Lower lobe of right lung (tissue), 2 donors: ENCODE measurements at regions not wholly inside any gene's neighbourhood (a gene's known extent, or its start where the extent isn't known, plus 50 kb on each side); places are given as distances from the start of the nearest gene placed in this dataset.

Experiments used
- ATAC-seq, 2 donors: fragments of 200-7000 bp; cut with Tn5 transposase; one replicate each; pipeline ENCODE4 v1.9.1; 2020 to 2022; ENCODE audit warnings: mild to moderate bottlenecking in 2 of 2, moderate library complexity in 2 of 2
- DNase-seq: peaks from one replicate; pipeline ENCODE4 v3.0.0-alpha.2; 2020
- H3K27ac ChIP-seq: fragments of 200-600 bp; one replicate; pipeline ENCODE4 v1.8.0; 2022
- H3K27me3 ChIP-seq: fragments of 200-600 bp; one replicate; pipeline ENCODE4 v1.8.0; 2022; ENCODE audit warnings: low read depth
- H3K36me3 ChIP-seq: fragments of 200-600 bp; one replicate; pipeline ENCODE4 v1.8.0; 2022; ENCODE audit warnings: mild to moderate bottlenecking
- H3K4me1 ChIP-seq: fragments of 200-600 bp; one replicate; pipeline ENCODE4 v1.8.0; 2022
- H3K4me3 ChIP-seq: fragments of 200-600 bp; one replicate; pipeline ENCODE4 v1.8.0; 2022; ENCODE audit warnings: mild to moderate bottlenecking
- H3K9me3 ChIP-seq: fragments of 200-600 bp; one replicate; pipeline ENCODE4 v1.8.0; 2022
- intact Hi-C: fragments of 100-400 bp; cut with DNase I; formaldehyde crosslinking; loops from one replicate; pipeline ENCODE4 v1.11.0; 2022
- TF ChIP-seq, protein P1 (sequence below): fragments of 200-600 bp; IDR thresholded peaks from one replicate; pipeline ENCODE4 v1.8.0; 2022; ENCODE audit warnings: antibody characterized with exemption, mild to moderate bottlenecking
- donor health status: DM: no; HTN: yes; CAD: no; lungs with severe emphysema.

DNA sequence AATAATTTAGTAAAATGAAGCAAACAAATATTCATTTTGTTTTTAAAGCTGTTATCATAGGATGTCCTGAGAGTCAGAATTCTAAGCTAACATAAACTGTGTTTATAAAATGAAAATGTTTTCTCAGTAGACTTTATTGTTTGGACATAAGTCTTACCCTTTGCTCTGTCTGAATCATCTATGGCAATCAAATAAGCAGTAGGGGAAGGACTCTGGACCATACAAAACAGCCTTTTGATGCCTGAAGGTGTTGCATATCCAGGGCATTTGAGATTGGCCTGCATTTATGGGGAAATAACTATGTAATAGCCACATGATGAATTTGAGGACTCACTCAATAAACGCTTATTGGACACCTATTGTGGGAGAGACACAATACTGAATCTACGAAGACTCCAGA, 123.0 kb upstream of the ATP5MC3 start:
- Histone ChIP-seq H3K27ac (no peak overlapping the region), H3K4me1 (no peaks in the 10 kb centered on the region), H3K9me3 (no peaks in the 10 kb centered on the region), H3K27me3 (no peaks in the 10 kb centered on the region), H3K4me3 (no peak overlapping the region), H3K36me3 (no peaks in the 10 kb centered on the region)
- ATAC-seq, result no peak
- intact Hi-C loops, result no loop called here
- TF ChIP-seq, protein P1, sequence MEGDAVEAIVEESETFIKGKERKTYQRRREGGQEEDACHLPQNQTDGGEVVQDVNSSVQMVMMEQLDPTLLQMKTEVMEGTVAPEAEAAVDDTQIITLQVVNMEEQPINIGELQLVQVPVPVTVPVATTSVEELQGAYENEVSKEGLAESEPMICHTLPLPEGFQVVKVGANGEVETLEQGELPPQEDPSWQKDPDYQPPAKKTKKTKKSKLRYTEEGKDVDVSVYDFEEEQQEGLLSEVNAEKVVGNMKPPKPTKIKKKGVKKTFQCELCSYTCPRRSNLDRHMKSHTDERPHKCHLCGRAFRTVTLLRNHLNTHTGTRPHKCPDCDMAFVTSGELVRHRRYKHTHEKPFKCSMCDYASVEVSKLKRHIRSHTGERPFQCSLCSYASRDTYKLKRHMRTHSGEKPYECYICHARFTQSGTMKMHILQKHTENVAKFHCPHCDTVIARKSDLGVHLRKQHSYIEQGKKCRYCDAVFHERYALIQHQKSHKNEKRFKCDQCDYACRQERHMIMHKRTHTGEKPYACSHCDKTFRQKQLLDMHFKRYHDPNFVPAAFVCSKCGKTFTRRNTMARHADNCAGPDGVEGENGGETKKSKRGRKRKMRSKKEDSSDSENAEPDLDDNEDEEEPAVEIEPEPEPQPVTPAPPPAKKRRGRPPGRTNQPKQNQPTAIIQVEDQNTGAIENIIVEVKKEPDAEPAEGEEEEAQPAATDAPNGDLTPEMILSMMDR, result no peak
- no peak for DNase-seq

DNA sequence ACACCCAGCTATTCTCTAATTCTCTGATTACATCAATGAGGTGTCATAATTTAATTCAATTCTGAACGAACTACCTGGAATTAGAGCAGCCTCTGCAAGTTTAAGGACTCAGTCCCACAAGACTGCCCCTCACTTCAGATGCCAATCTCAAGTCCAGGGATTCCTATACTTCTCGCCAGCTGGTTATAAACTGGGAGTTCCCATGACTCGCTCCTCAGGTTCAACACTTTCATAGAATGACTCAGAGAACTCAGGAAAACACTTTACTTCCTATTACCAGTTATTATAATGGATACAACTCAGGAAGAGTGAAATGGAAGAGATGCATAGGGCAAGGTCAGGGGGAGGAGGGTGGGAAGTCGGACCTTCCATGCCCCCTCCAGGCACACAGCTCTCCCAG, 112.3 kb upstream of the ATP5MC3 start:
- intact Hi-C loops, result no loop called here
- H3K36me3 ChIP-seq, result no peaks in the 10 kb centered on the region
- no peaks in the 10 kb centered on the region for H3K4me1 ChIP-seq
- no peak overlapping the region for H3K4me3 ChIP-seq
- TF ChIP-seq, protein P1, result no peak
- no peaks in the 10 kb centered on the region for H3K9me3 ChIP-seq
- no peak overlapping the region for H3K27ac ChIP-seq
- DNase-seq (no peak), ATAC-seq (no peak)
- no peaks in the 10 kb centered on the region for H3K27me3 ChIP-seq

DNA sequence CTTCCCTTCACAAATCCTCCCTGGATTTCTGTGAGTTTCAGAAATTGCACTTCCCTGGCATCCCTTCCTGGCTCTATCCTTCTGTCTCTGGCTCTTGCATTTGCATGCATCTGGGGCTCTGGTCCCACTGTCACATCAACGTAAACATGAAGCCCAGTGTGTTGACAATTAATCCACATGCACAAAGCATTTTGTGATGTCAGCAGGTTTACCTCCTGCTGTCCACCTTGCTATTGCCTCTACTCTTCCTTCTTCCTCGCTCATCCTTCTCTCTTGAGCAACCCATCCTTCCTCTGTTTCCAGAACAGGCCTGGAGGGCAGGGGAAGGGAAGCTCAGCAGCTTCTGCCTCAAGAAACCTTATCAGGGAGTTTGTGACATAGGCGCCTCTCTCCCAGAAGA, 111.7 kb upstream of the ATP5MC3 start:
- Histone ChIP-seq H3K9me3 (no peaks in the 10 kb centered on the region), H3K27ac (no peak overlapping the region), H3K4me1 (no peaks in the 10 kb centered on the region), H3K4me3 (no peak overlapping the region), H3K27me3 (no peaks in the 10 kb centered on the region), H3K36me3 (no peaks in the 10 kb centered on the region)
- no peak for DNase-seq
- TF ChIP-seq, protein P1, result no peak
- intact Hi-C loops, result no loop called here
- ATAC-seq, result no peak

DNA sequence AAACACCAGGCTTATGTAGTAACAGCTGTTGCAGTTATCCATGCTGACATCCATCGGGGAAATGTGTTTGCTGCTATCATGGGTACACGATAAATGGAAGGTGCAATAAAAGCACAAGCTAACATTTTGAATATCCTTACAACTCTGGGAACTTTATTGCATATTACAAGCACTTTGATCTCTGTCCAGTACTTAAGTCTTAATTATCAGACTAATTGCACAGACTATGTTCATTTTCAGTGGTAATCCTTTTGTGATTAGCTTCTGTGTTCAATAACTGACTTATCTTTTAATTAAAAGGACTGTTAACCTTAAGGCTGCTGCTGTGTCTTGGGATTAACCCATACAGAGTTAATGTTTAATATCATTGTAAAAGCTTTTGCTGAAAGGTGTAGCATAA, 101.4 kb upstream of the ATP5MC3 start:
- TF ChIP-seq, protein P1, result no peak
- intact Hi-C loops, result no loop called here
- ATAC-seq (no peak), DNase-seq (no peak)
- no peaks in the 10 kb centered on the region for H3K4me1 ChIP-seq
- H3K9me3 ChIP-seq, result no peaks in the 10 kb centered on the region
- H3K27ac ChIP-seq, result no peak overlapping the region
- H3K4me3 ChIP-seq, result no peak overlapping the region
- H3K36me3 ChIP-seq, result no peaks in the 10 kb centered on the region
- peaks cover 5% of the 10 kb centered on the region for H3K27me3 ChIP-seq

DNA sequence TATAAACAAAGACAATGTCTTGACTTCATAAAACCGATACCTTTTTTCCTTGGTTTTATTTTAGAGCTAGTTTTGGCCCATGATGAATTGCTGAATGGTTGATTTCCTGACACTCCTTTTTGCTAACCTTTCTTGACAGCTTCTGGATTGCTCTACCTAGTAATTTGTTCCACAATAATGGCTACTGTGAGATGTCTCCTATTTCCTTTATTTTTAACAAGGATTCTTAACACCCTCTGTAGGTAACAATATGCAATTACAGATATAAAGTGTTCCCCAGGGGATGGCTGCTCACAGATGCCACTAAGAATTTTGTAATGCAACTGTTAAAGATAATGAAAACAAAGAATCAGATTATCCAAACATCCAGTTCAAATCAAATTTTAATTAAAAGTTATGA, 100.8 kb upstream of the ATP5MC3 start:
- no peaks in the 10 kb centered on the region for H3K4me1 ChIP-seq
- H3K9me3 ChIP-seq, result no peaks in the 10 kb centered on the region
- intact Hi-C loops, result no loop called here
- DNase-seq, result no peak
- no peak overlapping the region for H3K4me3 ChIP-seq
- peaks cover 5% of the 10 kb centered on the region for H3K27me3 ChIP-seq
- H3K36me3 ChIP-seq, result no peaks in the 10 kb centered on the region
- peak; percentile 39 to 51 for ATAC-seq
- TF ChIP-seq, protein P1, result peak; percentile 31
- no peak overlapping the region for H3K27ac ChIP-seq

DNA sequence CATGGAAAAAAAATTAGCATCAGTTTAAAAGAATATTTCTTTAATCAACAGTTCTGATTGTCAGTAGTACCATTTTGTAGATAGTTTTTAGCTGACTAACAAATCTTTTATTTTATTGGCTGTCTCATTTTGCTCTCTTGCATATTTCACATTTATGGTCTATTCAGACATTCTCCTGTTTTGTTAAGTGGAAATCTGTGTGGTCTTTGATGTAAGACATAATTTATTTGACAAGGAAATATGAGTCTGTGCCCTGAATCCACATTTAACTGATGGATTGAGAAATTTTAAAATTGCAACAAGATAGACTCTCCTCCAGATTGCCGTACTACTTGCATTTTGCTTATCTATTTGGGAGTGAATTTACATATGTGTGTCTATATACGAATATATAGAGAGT, 96.3 kb upstream of the ATP5MC3 start:
- H3K27ac ChIP-seq, result no peak overlapping the region
- no peaks in the 10 kb centered on the region for H3K27me3 ChIP-seq
- intact Hi-C loops, result no loop called here
- ATAC-seq (no peak), DNase-seq (no peak)
- H3K36me3 ChIP-seq, result no peaks in the 10 kb centered on the region
- TF ChIP-seq, protein P1, result no peak
- no peaks in the 10 kb centered on the region for H3K4me1 ChIP-seq
- no peaks in the 10 kb centered on the region for H3K9me3 ChIP-seq
- no peak overlapping the region for H3K4me3 ChIP-seq
